ENCODE measurements at regions not wholly inside any gene's neighbourhood (a gene's known extent, or its start where the extent isn't known, plus 50 kb on each side); places are given as distances from the start of the nearest gene placed in this dataset.
"Not testable (repeated sequence)": the region's sequence is repeated elsewhere in the genome, so short reads cannot be mapped to it uniquely, and the experiment has no call there.

DNA sequence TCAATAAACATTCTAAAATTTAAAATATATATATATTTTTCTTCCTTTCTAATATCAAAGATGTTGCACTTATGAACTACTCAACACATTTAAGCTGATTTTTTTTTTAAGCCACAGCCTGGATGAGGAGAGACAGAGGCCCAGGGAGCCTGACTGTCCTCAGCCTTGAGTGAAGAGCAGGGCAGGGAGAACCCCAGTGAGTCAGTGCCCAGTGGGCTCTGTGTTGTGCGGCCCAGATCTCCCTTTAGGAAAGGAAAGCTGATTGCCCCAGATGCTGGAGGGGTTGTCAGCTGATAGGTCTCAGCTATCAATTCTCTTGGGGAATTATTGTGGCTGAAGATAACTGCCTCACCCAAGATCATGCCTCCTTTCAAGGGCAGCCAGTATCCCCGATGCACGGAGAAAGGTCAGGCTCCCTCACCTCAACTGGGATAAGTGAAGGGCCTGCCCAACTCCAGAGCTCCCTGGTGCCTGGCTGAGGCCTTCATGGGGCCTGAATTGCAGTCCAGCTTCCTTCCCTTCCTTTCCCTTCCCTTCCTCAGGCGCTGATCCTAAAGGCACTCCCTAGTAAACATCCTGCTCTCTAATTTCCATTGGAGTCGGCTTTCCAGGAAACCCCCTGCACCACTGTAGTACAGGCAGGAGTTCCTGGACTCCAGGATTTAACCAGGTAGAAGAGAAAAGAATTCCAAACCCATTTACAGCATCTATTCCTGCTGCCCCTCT is 106.9 kb upstream of the ATL2 start:
- no peak for DNase-seq

DNA sequence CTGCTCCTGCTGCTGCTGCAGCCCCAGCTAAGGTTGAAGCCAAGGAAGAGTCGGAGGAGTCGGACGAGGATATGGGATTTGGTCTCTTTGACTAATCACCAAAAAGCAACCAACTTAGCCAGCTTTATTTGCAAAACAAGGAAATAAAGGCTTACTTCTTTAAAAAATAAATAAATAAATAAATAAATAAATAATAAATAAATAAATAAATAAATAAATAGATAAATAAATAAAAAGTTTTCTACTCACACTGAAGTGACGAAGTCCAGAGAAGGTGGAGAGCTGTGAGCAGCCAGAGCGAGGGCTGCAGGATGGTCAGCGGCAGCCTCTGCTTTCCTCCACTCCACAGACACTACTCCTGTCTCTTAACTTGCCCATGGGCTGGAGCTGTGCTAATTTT is 105.6 kb upstream of the ATL2 start:
- not testable (repeated sequence) for DNase-seq

DNA sequence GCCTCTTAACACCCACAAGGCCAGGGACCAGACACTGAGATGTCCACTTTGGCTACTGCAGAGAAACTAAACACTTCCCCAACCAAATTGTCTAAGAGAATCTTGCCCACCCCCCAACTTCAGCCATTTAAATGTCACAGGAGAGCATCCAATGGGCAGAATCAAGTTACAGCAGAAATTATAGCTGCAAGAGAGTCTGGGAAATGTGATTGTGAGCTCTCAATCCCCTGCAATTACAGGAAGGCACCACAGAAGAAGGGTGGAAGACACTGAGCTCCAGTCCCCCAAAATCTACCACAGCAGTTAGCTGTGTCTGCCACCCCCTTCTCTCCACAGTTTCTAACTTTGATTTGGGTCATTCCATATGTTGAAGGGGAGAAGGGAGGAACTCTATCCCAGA is 103.5 kb upstream of the ATL2 start:
- DNase-seq = no peak

DNA sequence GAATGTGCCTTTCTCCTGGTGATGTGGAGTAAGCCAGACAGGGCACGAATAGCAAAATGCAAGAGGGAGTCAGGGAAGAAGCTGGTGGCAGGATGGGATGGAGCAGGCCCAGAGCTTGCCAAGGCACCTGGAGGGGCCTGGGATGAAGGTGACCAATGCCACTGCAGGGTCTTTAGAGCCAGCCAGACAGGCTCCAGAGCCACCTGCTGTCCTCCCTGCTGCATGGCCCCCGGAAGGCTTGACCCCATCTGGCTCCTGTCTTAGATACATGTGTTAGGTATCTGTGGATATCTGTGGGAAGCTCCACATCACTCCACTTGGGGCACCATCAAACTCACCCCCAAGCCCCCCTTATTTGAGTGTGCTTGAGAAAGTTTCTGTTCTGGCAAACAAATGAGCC is 99.9 kb upstream of the ATL2 start:
- no peak for DNase-seq

DNA sequence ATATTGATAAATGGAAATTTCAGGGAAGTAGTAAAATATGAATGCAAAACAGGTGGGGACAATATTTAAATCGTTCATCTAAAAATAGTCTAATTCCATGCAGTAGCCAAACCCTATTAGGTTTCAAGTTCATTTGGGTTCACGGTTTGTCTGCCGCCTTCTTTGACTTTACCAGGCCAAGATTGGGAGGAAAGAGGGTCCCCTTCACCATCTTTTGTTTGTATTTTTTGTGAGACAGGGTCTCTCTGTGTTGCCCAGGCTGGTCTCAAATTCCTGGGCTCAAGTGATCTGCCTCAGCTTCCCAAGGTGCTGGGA is 98.5 kb upstream of the ATL2 start:
- no peak for DNase-seq

DNA sequence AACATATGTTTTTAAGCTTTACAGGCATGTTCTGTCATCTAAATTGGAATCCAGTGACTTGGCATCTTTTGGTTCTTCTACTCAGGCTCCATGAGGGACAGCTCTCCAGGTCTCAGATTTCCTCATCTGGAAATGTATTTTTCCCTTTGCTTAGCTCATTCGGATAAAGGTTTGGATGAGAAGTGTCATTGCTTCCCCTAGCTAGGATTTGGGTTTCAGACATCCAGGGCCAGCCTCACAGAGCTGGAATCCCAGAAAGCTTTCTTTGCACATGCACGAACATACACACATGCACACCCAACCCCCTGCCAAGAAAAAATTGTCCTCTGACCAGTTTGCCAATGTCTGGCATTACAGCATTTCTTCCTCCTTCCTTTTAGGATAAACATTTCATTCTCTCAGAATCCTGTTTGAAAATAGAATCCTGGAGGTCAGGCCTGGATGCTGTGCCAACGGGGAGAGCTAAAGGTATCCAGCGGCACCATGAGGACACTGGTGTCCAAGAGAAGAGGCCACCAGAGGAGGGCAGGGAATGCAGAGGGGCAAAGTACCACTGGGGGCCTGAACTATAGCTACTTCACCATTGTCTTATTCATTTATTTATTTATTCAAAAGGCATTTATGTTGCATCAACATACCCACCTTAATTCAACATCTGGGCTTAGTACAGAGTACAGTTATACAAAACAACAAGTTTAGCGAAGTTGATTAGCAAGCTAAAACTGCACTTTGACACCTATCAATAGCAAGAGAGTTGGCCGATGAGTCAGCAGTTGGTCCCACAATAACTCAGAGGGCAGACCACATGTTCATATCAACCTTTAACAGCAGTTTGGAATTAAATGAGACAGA is 97.9 kb upstream of the ATL2 start:
- DNase-seq = no peak

DNA sequence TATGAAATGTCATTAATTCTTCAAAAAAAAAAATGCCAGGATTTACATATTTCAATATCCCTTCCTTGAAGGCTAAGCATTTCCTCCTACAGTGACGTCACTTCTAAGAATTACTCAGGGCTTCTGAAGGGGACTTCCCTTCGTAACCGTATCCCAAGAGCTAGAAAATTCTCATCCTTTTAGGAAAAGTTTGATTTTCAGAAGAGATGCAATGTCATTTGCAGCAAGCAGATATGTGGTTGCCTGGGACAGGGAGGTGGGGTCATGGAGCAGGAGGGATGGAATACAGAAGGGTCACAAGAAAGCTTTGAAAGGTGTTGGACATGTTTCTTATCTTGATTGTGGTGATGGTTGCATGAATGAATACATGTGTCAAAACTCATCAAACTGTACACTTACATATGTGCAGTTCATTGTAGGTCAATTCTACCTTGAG is 97.0 kb upstream of the ATL2 start:
- DNase-seq = no peak

DNA sequence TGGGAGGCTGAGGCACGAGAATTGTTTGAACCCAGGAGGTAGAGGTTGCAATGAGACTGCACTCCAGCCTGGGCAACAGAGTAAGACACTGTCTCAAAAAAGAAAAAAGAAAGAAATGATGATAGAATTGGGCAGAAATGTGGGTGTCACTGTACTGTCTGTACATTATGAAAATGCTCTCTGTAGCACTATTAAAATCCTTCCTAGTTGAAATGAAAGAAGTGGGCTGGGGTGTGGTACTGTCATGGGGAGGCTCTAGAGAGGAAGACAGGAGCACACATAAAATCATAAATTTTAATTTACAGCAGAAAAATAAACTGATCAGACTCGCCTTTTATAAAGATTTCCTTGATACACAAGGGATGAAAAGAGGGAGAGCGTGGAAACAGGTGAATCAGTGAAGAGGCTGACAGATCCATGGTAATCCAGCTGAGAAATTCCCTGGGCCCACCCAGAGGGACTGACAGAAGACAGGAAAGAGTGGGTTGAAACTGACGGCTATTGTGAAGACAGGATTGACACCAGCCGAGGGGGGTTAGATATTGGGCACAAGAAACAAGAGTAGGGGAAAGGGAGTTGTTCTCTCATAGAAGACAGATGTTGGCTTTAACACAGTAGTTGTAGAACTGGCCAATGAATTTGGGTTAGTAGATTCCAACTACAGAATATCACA is 96.4 kb upstream of the ATL2 start:
- no peak for DNase-seq

DNA sequence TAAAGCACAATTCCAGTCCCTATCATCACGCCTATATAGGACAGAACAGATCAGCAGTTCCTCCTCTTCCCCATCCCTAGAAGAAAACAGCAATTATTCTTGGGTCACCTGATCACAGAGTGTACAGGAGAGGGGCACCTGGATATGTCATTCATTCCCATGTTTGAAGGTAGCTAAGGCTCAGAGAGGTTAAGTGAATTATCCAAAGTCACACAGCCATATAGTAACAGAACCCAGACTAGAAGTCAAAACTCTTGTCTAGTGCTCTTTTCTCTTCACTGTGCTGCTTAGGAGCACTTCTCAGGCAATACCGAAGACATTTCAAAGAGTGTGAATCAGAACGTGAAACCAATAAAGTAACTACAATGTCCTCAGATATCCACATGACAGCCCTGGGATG is 93.0 kb upstream of the ATL2 start:
- no peak for DNase-seq

DNA sequence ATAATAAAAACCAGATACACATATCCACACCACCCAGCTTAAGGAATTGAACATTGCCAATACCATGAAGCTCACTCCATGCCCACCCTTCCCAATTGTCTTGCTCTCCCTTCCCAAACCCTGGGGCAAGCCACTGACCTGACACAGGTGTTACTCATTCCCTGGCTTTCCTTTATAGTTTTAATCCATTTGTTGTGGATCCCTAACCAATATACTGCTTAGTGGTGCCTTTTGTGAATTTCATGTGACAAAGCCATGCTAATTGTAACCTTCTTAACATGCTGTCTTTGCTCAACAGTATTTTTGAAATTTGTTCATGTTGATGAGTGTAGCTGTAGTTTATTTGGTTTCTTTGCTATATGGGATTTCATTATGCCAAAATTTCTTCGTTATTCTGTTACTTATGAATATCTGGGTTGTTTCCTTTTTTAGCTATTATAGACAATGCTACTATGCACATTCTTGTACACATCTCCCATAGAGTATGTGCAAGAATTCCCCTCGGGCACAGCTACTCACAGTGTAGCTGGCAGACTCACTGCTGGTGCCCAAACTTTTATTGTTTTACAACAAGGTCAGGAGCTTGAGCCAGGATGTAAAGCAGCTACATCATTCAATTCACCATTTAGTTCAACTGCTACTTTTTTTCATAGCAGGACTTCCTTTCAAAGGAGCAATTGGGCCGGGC is 90.8 kb upstream of the ATL2 start:
- no peak for DNase-seq

DNA sequence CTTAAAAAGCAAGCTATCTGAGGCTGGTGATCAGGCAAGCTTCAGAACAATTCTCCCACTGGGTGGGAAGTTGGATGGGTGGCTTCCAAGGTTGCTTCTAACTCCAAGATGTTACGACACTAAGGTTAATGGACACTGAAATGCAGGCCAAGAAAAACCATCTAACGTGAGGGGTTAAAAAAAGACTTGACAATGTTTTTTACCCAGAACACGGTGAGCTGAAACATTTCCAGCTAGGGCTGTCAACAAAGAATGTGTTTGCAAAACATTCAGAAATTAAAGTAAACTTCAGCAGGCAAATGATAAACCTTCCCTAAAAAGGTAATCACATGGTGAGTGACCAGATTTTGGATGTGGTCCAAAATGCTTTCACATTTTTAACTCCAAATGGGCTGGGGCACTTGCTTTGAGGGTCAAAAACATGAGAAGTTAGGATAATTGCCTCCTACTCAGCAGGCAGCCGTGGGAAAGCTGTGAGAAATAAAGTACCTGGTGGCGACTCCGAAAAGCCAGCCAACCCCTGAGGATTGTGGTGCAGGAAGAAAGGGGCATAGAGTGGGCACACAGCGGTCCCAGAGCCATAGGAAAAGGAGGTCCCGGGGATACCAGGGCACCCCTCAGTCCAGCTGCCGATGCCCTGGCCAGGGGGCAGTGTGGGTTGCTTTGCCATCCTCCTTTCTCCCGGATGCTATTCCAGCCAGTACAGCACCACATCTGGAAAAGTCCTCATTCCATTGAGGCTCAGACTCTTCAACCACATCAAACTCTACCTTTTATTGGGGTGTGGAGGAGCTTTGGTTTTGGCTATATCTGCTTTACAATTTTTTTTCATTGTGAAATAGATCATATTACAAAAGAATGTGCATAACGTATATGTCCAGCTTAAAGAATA is 90.0 kb upstream of the ATL2 start:
- DNase-seq = peak; percentile 56

DNA sequence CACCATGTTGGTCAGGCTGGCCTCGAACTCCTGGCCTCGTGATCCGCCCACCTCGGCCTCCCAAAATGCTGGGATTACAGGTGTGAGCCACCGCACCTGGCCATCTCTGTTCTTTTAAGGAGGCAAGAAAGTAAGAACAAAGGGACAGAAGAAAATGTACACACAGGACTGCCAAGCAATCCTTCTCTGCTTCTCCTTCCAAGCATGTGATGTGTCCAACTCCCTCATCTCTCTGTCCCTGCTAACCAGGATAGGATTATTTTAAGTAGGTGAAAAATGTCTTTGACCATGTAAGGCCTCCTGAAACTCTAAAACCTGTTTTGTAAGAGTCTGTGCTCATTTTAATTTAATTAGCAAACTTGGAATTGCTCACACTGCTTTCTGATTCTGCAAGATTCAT is 89.3 kb upstream of the ATL2 start:
- no peak for DNase-seq

DNA sequence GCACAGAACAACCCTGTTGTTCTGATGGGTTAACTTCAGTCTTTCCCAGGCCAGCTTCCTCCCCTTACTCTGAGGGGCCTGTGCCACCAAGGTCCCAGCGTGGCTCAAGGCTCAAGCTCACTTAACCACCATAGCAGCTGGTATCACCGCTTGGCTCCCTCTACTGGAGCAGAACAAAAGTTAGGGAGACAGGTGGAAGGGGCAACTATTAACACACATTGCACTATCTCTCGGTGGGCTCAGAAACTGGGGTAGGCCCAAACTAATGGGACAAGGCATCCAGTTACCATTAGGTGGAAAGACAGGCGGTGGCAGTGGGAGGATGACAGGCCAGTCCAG is 88.7 kb upstream of the ATL2 start:
- no peak for DNase-seq

DNA sequence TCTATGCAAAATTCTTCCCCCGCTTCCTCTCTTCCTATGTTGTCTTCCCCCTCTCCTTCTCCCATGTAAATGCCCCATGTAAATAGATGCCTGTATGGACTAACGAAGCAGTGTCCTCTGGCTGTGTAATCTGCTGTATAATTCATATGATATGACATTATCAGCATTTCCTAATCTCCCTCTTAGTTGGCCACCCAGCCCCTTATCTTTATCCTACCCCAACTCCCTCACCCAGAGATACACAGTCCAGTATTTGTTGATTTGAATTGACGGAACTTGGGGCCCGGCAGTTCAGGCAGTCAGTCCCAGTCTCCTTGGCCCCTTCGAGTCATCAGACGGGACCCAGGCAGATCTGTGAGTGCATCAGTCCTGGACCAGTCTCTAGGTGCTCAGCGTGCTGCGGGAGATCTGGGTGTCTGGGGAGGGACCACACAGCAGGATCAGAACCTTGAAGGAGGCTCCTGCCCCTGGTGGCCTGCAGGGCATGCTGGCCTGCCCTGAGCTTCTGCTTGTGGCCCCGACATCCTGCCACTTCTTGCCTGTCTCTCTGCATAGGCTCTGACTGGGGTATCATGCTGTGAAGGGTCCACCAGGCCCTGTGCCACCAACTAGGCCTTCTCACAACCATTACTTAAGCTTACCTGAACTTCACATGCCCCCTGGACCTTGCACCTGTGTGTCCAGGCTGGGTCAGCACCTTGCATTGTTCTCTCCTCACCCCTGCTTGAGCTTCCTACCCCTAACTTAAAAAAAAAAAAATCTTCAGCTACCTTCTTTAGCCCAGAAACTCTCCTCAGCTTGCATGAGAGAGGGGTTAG is 88.1 kb upstream of the ATL2 start:
- no peak for DNase-seq

DNA sequence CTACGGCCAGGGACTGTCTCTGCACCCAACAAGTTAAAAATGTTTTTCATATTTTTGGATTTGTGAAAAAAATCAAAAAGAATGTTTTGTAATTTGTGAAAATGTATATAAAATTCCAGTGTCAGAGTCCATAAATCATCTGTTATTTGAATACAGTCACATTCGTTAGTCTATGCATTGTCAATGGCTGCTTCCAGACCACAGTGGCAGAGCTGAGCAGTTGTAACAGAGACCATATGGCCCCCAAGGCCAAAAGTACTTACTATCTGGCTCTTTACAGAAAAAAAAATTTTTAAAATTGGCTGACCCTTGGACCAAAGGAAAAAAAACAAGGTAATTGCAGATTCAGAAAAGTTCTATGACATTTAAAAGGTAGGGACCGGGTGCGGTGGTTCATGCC is 86.7 kb upstream of the ATL2 start:
- DNase-seq = no peak

DNA sequence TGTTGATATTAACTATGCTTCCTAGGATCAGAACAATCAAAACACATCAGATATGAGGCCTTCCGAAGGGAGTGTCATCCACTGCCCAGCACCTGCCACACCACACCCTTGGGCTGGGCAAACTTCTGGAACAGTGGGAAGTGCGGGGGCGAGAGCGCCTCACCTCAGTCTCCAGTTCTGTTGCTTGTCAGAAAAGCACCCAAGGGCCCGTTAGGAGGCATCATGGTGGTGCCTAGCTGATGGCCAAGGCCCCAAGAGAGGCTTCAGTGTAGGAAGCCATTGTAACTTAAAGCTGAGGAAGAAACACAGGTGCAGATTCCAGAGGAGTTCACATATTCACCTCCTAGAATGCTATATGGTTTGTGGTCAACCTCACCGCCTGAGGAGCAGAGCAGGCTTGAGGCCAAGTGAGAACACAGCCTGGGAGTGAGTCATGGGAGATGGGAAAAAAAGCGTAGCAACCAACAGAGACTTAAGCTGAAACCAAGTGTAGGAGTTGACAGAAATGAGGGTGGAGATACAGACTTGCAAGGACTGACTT is 85.1 kb upstream of the ATL2 start:
- no peak for DNase-seq

DNA sequence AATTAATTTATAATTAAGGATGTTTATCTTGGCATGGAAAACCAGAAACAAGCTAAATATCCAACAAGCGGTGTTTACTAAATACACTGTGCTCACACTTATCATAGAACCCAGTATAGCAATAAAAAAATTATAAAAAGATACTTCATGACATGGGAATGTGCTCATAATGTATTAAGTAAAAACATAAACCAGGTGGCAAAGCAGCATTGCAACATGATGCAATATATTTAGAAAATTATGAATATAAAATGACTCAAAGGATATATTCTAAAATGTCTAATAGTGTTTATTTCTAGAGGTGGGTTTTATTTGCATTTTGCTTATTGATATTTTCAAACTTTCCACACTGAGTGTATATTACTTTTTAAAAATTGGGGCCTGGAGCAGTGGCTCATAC is 84.4 kb upstream of the ATL2 start:
- DNase-seq = no peak

DNA sequence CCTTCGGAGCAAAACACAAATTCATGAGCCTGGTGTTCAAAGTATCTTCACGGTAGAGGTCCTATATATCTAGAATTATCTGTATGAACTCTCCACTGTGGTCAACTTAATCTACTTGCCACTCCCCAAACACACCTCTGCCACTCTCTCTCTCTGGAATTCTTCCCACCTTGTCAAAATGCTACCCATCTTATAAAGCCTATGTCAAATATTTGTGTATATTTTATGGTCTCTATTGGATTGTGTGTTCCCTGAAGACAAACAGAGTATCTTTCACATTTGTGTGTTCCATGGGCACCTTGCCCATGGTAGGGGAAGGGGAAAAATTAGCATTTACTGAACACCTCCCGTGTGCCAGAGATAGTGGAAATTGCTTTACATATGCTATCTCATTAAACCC is 83.2 kb upstream of the ATL2 start:
- DNase-seq = no peak

DNA sequence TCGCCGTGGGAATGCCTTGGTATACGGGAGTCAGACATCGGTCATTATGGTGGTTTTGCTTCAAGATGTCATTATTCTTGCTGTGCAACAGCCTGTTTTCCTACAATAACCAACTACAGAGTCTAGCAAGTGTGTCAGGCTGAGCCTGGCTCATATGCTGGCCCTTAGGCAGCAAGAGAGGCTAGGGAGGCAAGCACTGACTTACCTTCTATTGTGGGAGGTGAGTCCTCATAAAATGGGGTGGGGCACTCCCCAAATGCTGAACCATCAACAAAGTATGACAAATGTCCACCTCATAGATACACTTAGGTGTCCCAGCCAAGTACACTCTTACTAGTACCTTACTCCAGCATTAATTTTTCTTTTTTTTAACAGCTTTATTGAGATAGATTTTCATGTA is 77.0 kb upstream of the ATL2 start:
- DNase-seq = no peak

DNA sequence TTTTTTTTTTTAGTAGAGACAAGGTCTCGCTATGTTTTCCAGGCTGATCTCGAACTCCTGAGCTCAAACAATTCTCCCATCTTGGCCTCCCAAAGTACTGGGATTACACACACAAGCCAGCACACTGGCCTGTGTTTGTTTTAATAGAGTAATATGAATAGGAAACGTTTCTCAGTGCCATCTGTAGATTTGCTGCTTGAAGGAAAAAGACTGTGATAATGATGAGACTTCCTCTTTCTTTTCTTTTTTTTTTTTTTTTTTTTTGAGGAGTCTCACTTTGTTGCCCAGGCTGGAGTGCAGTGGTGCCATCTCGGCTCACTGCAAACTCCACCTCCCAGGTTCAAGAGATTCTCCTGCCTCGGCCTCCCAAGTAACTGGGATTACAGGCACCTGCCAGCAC is 74.7 kb upstream of the ATL2 start:
- not testable (repeated sequence) for DNase-seq

DNA sequence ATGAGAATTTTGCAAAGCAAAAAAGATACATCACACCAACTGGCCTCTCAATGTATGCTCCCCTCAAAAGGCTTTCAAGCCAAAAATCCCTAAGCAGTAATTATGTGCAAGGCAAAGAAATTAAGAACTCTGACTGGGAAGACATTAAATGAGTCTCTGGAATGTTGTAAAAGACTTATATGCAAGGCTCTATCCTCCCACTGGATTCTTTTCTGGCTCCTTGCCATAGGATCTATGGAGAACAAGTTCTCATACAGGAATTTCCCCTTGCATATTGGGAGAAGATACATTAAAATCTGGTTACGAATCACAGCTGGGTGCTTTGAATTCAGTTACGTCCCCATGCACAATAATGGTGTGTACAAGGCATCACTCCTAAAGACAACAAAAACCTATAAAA is 73.4 kb upstream of the ATL2 start:
- no peak for DNase-seq

Data from eye (tissue), 1 donor.